Astrocyte (in vitro differentiated cells and primary cell): ENCODE measurements at regions not wholly inside any gene's neighbourhood (a gene's known extent, or its start where the extent isn't known, plus 50 kb on each side); places are given as distances from the start of the nearest gene placed in this dataset.

Experiments
- CTCF ChIP-seq: IDR thresholded peaks from 2 replicates; pipeline ENCODE4 v1.5.1; 2011; ENCODE audit warnings: low read depth, mild to moderate bottlenecking, inconsistent platforms, low read length, moderate library complexity; ENCODE audit not compliant: insufficient read depth
- EZH2 ChIP-seq: IDR thresholded peaks from 2 replicates; pipeline ENCODE4 v1.6.1; 2012; ENCODE audit warnings: mild to moderate bottlenecking, low read length, inconsistent platforms; ENCODE audit not compliant: insufficient read depth

- no peak for TF ChIP-seq CTCF
- TF ChIP-seq EZH2, result no peak
Measured at GRCh38 chr3:153626158-153626557, 464.1 kb downstream of the RAP2B start.
